Effector memory CD4-positive, alpha-beta T cell (primary cell): ENCODE measurements at regions not wholly inside any gene's neighbourhood (a gene's known extent, or its start where the extent isn't known, plus 50 kb on each side); places are given as distances from the start of the nearest gene placed in this dataset.
"Not testable (repeated sequence)": the region's sequence is repeated elsewhere in the genome, so short reads cannot be mapped to it uniquely, and the experiment has no call there.

Source experiments
- DNase-seq, 3 donors: peaks; one replicate each; pipeline ENCODE4 v3.0.0-alpha.2; 2020
- H3K27ac ChIP-seq: 2 replicates; pipeline ENCODE4 v1.7.0; 2013; ENCODE audit warnings: mild to moderate bottlenecking, low read length, moderate library complexity; ENCODE audit not compliant: insufficient read depth, poor library complexity, severe bottlenecking
- H3K27me3 ChIP-seq: replicated peaks from 2 replicates; pipeline ENCODE4 v1.7.0; 2013; ENCODE audit warnings: mild to moderate bottlenecking, low read length; ENCODE audit not compliant: insufficient read depth, control insufficient read depth, poor library complexity, severe bottlenecking
- H3K36me3 ChIP-seq: 2 replicates; pipeline ENCODE4 v1.7.0; 2013; ENCODE audit warnings: mild to moderate bottlenecking, low read length, moderate library complexity; ENCODE audit not compliant: control insufficient read depth, insufficient read depth
- H3K4me1 ChIP-seq: 2 replicates; pipeline ENCODE4 v1.7.0; 2013; ENCODE audit warnings: low read length, mild to moderate bottlenecking; ENCODE audit not compliant: control insufficient read depth, insufficient read depth, poor library complexity, severe bottlenecking
- H3K4me3 ChIP-seq: 2 replicates; pipeline ENCODE4 v1.7.0; 2013; ENCODE audit warnings: low read length, low read depth, mild to moderate bottlenecking; ENCODE audit not compliant: insufficient read depth, poor library complexity, severe bottlenecking
- H3K9me3 ChIP-seq: 2 replicates; pipeline ENCODE4 v1.7.0; 2013; ENCODE audit warnings: mild to moderate bottlenecking, low read length, moderate library complexity; ENCODE audit not compliant: control insufficient read depth

- Histone ChIP-seq H3K27ac (no peak overlapping the region), H3K4me1 (peaks cover 4% of the 10 kb centered on the region), H3K27me3 (peaks cover 7% of the 10 kb centered on the region), H3K36me3 (no peaks in the 10 kb centered on the region), H3K4me3 (no peak overlapping the region), H3K9me3 (no peaks in the 10 kb centered on the region)
- no peak for DNase-seq
Measured at GRCh38 chr22:22358152-22358551, 113.6 kb downstream of the VPREB1 start.

GRCh38 chr22:22358686-22359085 lies 114.1 kb downstream of the VPREB1 start:
- Histone ChIP-seq H3K27me3 (peaks cover 7% of the 10 kb centered on the region), H3K9me3 (no peaks in the 10 kb centered on the region), H3K36me3 (no peaks in the 10 kb centered on the region), H3K4me1 (peaks cover 4% of the 10 kb centered on the region), H3K4me3 (no peak overlapping the region), H3K27ac (no peak overlapping the region)
- DNase-seq = no peak

DNA sequence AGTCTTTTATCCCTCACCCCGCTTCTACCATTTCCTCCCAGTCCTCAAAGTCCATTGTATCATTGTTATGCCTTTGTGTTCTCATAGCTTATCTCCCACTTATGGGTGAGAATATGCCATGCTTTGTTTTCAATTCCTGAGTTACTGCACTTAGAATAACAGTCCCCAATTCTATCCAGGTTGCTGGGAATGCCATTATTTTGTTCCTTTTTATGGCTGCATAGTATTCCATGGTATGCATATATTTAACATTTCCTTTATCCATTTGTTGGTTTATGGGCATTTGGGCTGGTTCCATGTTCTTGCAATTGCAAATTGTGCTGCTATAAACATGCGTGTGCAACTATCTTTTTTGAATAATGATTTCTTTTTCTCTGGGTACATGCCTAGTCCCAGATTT lies 114.9 kb downstream of the VPREB1 start:
- Histone ChIP-seq H3K27me3 (peaks cover 7% of the 10 kb centered on the region), H3K4me3 (no peak overlapping the region), H3K27ac (no peak overlapping the region), H3K4me1 (peaks cover 4% of the 10 kb centered on the region), H3K36me3 (no peaks in the 10 kb centered on the region), H3K9me3 (no peaks in the 10 kb centered on the region)
- no peak for DNase-seq

DNA sequence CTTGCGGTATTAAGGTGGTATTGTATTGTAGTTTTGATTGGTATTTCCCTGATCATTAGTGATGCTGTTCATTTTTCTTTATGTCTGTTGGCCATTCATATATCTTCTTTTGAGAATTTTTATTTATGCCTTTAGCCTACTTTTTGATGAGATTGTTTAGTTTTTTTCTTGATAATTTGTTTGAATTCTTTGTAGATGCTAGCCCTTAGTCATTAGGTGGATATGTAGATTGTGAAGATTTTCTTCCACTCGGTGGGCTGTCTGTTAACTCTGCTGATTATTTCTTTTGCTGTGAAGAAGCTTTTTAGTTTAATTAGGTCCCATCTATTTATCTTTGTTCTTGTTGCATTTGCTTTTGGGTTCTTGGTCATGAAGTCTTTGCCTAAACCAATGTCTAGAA lies 115.4 kb downstream of the VPREB1 start:
- Histone ChIP-seq H3K4me1 (peaks cover 4% of the 10 kb centered on the region), H3K36me3 (no peaks in the 10 kb centered on the region), H3K27me3 (peaks cover 7% of the 10 kb centered on the region), H3K9me3 (no peaks in the 10 kb centered on the region), H3K4me3 (no peak overlapping the region), H3K27ac (no peak overlapping the region)
- DNase-seq = no peak

DNA sequence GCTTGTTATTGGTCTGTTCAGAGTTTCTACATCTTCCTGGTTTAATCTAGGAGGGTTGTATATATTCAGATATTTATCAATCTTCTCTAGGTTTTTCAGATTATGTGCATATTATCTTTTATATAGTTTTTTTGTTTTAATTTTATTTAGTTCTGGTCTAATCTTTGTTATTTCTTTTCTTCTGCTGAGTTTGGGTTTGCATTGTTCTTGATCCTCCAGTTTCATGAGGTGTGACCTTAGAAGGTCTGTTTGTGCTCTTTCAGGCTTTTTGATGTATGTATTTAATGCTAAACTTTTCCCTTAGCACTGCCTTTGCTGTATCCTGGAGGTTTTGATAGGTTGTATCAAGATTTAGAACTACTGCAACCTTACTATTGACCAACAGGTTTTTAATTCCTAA lies 117.7 kb downstream of the VPREB1 start:
- no peak overlapping the region for H3K4me3 ChIP-seq
- DNase-seq = no peak
- no peaks in the 10 kb centered on the region for H3K4me1 ChIP-seq
- H3K36me3 ChIP-seq = no peaks in the 10 kb centered on the region
- H3K27me3 ChIP-seq = no peaks in the 10 kb centered on the region
- H3K9me3 ChIP-seq = no peaks in the 10 kb centered on the region
- no peak overlapping the region for H3K27ac ChIP-seq

- Histone ChIP-seq H3K4me1 (no peaks in the 10 kb centered on the region), H3K4me3 (no peak overlapping the region), H3K36me3 (no peaks in the 10 kb centered on the region), H3K27me3 (no peaks in the 10 kb centered on the region), H3K9me3 (no peaks in the 10 kb centered on the region), H3K27ac (no peak overlapping the region)
- no peak for DNase-seq
Measured at GRCh38 chr22:22362936-22363335, 118.3 kb downstream of the VPREB1 start.

- Histone ChIP-seq H3K27me3 (peaks cover 2% of the 10 kb centered on the region), H3K4me3 (no peak overlapping the region), H3K9me3 (no peaks in the 10 kb centered on the region), H3K27ac (no peak overlapping the region), H3K4me1 (no peaks in the 10 kb centered on the region), H3K36me3 (no peaks in the 10 kb centered on the region)
- no peak for DNase-seq
Measured at GRCh38 chr22:22364207-22364606, 119.6 kb downstream of the VPREB1 start.

GRCh38 chr22:22366537-22366936 lies 122.0 kb downstream of the VPREB1 start:
- H3K27me3 ChIP-seq = peaks cover 2% of the 10 kb centered on the region
- no peak overlapping the region for H3K27ac ChIP-seq
- H3K9me3 ChIP-seq = no peaks in the 10 kb centered on the region
- H3K4me3 ChIP-seq = no peak overlapping the region
- no peak for DNase-seq
- H3K36me3 ChIP-seq = no peaks in the 10 kb centered on the region
- H3K4me1 ChIP-seq = no peaks in the 10 kb centered on the region

GRCh38 chr22:22368516-22368915 lies 123.9 kb downstream of the VPREB1 start:
- no peaks in the 10 kb centered on the region for H3K36me3 ChIP-seq
- H3K9me3 ChIP-seq = no peaks in the 10 kb centered on the region
- H3K4me3 ChIP-seq = no peak overlapping the region
- H3K27ac ChIP-seq = no peak overlapping the region
- DNase-seq = no peak
- H3K27me3 ChIP-seq = peaks cover 2% of the 10 kb centered on the region
- H3K4me1 ChIP-seq = no peaks in the 10 kb centered on the region

GRCh38 chr22:22369219-22369963 lies 124.8 kb downstream of the VPREB1 start:
- not testable (repeated sequence) for H3K27me3 ChIP-seq, H3K4me1 ChIP-seq, DNase-seq, H3K9me3 ChIP-seq, H3K27ac ChIP-seq, H3K36me3 ChIP-seq, H3K4me3 ChIP-seq
